Mesothelial cell of epicardium (in vitro differentiated cells): ENCODE measurements at regions not wholly inside any gene's neighbourhood (a gene's known extent, or its start where the extent isn't known, plus 50 kb on each side); places are given as distances from the start of the nearest gene placed in this dataset.
A peak's percentile ranks its signal among the peaks of the same experiment; 100 is the strongest.

Experiments
- DNase-seq, 2 experiments: peaks; one replicate each; pipeline ENCODE4 v3.0.0; 2021; ENCODE audit warnings: low spot score in 2 of 2; ENCODE audit not compliant: unreplicated experiment in 2 of 2
- H3K27ac Mint-ChIP-seq: 2 replicates; pipeline ENCODE4 v1.8.0; 2021; ENCODE audit warnings: mixed read lengths
- H3K27me3 Mint-ChIP-seq: 2 replicates; pipeline ENCODE4 v1.8.0; 2021; ENCODE audit warnings: low read depth, mixed read lengths
- H3K36me3 Mint-ChIP-seq: 2 replicates; pipeline ENCODE4 v1.8.0; 2021; ENCODE audit warnings: mixed read lengths
- H3K4me1 Mint-ChIP-seq: 2 replicates; pipeline ENCODE4 v1.8.0; 2021; ENCODE audit warnings: mixed read lengths
- H3K4me3 Mint-ChIP-seq: 2 replicates; pipeline ENCODE4 v1.8.0; 2021; ENCODE audit warnings: mild to moderate bottlenecking, moderate library complexity, mixed read lengths
- H3K9me3 Mint-ChIP-seq: 2 replicates; pipeline ENCODE4 v1.8.0; 2021; ENCODE audit warnings: mixed read lengths
- TF ChIP-seq, protein P1 (sequence below): fragments of 200-600 bp; sonication (generic); IDR thresholded peaks from one replicate; pipeline ENCODE4 v1.5.0; 2021; ENCODE audit warnings: antibody characterized with exemption; ENCODE audit not compliant: unreplicated experiment

DNA sequence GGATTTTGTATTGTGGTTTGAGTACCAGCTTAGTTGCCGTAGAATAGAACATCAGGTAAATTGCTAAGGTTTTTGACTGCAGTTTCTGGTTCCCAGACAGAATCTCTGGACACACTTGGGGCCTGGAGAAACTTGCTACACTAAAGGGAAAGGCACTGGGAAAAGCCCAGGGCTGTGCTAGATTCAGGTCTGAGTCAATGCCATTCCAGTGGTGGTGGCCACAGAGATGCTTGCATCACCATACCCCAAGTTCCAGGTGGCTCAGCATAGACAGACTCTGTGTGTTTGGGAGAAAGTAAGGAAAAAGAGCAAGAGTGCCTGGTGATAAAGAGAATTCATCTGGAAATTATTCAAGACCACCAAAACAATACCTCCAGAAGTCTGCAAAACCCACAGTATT, 120.6 kb downstream of the HMHB1 start:
- H3K36me3 Mint-ChIP-seq, result peaks cover 13% of the 10 kb centered on the region
- no peak overlapping the region for H3K27ac Mint-ChIP-seq
- DNase-seq, result no peak
- no peaks in the 10 kb centered on the region for H3K27me3 Mint-ChIP-seq
- peaks cover 8% of the 10 kb centered on the region for H3K4me1 Mint-ChIP-seq
- no peak overlapping the region for H3K4me3 Mint-ChIP-seq
- TF ChIP-seq, protein P1, sequence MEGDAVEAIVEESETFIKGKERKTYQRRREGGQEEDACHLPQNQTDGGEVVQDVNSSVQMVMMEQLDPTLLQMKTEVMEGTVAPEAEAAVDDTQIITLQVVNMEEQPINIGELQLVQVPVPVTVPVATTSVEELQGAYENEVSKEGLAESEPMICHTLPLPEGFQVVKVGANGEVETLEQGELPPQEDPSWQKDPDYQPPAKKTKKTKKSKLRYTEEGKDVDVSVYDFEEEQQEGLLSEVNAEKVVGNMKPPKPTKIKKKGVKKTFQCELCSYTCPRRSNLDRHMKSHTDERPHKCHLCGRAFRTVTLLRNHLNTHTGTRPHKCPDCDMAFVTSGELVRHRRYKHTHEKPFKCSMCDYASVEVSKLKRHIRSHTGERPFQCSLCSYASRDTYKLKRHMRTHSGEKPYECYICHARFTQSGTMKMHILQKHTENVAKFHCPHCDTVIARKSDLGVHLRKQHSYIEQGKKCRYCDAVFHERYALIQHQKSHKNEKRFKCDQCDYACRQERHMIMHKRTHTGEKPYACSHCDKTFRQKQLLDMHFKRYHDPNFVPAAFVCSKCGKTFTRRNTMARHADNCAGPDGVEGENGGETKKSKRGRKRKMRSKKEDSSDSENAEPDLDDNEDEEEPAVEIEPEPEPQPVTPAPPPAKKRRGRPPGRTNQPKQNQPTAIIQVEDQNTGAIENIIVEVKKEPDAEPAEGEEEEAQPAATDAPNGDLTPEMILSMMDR, result no peak
- H3K9me3 Mint-ChIP-seq, result peaks cover 43% of the 10 kb centered on the region

DNA sequence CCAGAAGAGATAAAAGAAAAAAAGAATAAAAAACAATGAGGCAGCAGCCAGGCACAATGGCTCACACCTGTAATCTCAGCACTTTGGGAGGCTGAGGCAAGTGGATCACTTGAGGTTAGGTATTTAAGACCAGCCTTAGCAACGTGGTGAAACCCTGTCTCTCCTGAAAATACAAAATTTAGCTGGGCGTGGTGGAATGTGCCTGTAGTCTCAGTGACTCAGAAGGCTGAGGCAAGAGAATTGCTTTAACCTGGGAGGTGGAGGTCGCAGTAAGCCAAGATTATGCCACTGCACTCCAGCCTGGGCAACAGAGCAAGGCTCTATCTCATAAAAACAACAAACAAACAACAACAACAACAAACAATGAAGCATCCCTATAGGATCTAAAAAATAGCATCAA, 121.5 kb downstream of the HMHB1 start:
- Mint-ChIP-seq H3K27ac (peak overlapping the region; percentile 9), H3K4me3 (no peak overlapping the region), H3K36me3 (peaks cover 13% of the 10 kb centered on the region), H3K4me1 (peaks cover 8% of the 10 kb centered on the region), H3K9me3 (peaks cover 37% of the 10 kb centered on the region), H3K27me3 (no peaks in the 10 kb centered on the region)
- no peak for DNase-seq
- TF ChIP-seq, protein P1, result no peak

DNA sequence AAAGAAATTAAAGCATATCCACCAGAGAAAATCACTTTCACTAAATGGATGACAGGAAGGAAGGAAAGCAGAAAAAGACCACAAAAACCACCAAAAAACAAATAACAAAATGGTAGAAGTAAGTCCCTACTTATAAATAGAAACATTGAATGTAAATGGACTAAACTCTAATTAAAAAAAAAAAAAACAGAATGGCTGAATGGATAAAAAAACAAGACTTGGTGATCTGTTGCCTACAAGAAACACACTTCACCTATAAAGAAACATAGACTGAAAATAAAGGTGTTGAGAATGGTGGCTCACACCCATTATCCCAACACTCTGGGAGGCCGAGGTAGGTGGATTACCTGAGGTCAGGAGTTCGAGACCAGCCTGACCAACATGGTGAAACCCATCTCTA, 122.9 kb downstream of the HMHB1 start:
- no peak overlapping the region for H3K27ac Mint-ChIP-seq
- TF ChIP-seq, protein P1, result no peak
- DNase-seq, result no peak
- no peak overlapping the region for H3K4me3 Mint-ChIP-seq
- H3K36me3 Mint-ChIP-seq, result peaks cover 17% of the 10 kb centered on the region
- H3K27me3 Mint-ChIP-seq, result no peaks in the 10 kb centered on the region
- peaks cover 5% of the 10 kb centered on the region for H3K4me1 Mint-ChIP-seq
- peaks cover 44% of the 10 kb centered on the region for H3K9me3 Mint-ChIP-seq

DNA sequence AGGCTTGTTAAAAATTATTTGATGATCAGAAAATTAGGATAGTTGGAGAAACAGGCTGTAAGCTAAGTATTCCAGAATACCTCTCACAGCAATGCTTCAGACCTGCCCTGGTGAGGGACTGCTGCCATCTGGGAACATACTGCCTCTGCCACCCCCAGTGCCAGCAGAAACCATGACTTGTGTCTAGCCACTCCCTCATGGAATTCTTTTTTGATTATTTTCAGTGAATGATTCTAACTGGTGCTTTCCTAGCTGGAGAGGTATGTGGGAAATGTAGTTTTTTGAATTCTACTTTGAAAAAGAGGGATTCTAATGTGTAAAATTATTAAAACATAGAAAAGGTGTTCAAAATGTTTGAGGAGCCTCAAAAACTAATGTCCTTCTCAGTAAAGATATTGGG, 126.3 kb downstream of the HMHB1 start:
- Mint-ChIP-seq H3K9me3 (peaks cover 66% of the 10 kb centered on the region), H3K36me3 (peaks cover 19% of the 10 kb centered on the region), H3K4me1 (no peaks in the 10 kb centered on the region), H3K27ac (no peak overlapping the region), H3K4me3 (no peak overlapping the region), H3K27me3 (no peaks in the 10 kb centered on the region)
- DNase-seq, result no peak
- TF ChIP-seq, protein P1, result no peak

DNA sequence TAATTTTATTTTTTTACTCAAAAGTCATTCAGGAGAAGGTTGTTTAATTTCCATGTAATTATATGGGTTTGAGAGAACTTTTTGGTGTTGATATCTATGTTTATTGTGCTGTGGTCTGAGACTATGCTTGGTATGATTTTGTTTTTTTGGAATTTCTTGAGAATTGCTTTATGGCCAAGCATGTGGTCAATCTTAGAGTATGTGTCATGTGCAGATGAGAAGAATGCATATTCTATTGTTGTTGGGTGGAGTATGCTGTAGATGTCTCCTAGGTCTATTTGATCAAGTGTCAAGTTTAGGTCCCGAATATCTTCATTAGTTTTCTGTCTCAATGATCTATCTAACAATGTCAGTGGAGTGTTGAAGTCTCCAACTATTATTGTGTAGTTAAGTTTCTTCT, 134.9 kb downstream of the HMHB1 start:
- Mint-ChIP-seq H3K9me3 (peaks cover 68% of the 10 kb centered on the region), H3K4me3 (no peak overlapping the region), H3K4me1 (no peaks in the 10 kb centered on the region), H3K36me3 (no peaks in the 10 kb centered on the region), H3K27ac (no peak overlapping the region), H3K27me3 (no peaks in the 10 kb centered on the region)
- TF ChIP-seq, protein P1, result no peak
- DNase-seq, result no peak

DNA sequence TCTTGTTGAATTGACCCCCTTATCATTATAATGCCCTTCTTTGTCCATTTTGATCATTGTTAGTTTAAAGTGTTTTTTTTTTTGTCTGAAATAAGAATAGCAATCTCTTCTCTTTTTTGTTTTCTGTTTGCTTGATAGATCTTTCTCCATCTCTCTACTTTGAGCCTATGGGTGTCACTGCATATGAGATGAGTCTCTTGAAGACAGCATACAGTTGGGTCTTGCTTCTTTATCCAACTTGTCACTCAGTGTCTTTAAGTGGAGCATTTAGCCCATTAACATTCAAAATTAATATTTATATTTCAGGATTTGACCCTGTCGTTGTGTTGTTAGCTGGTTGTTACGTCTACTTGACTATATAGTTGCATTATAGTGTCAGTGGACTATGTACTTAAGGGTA, 135.4 kb downstream of the HMHB1 start:
- Mint-ChIP-seq H3K27ac (no peak overlapping the region), H3K4me3 (no peak overlapping the region), H3K4me1 (no peaks in the 10 kb centered on the region), H3K36me3 (no peaks in the 10 kb centered on the region), H3K27me3 (no peaks in the 10 kb centered on the region), H3K9me3 (peaks cover 69% of the 10 kb centered on the region)
- TF ChIP-seq, protein P1, result no peak
- no peak for DNase-seq
